ENCODE measurements at regions not wholly inside any gene's neighbourhood (a gene's known extent, or its start where the extent isn't known, plus 50 kb on each side); places are given as distances from the start of the nearest gene placed in this dataset.
"Not testable (repeated sequence)": the region's sequence is repeated elsewhere in the genome, so short reads cannot be mapped to it uniquely, and the experiment has no call there.

GRCh38 chr10:109218207-109218606, 705.1 kb downstream of the XPNPEP1 start:
- WGBS, 3 donors = 83 to 89% (median 87%) methylated on average over 2 of the region's 2 CpGs
- intact Hi-C loops (cut with DNase I) = no loop called here

GRCh38 chr10:109215291-109216075, 707.8 kb downstream of the XPNPEP1 start:
- no peak for TF ChIP-seq POLR2A (IDR thresholded peaks at IDR 0.05)
- TF ChIP-seq, protein P1, sequence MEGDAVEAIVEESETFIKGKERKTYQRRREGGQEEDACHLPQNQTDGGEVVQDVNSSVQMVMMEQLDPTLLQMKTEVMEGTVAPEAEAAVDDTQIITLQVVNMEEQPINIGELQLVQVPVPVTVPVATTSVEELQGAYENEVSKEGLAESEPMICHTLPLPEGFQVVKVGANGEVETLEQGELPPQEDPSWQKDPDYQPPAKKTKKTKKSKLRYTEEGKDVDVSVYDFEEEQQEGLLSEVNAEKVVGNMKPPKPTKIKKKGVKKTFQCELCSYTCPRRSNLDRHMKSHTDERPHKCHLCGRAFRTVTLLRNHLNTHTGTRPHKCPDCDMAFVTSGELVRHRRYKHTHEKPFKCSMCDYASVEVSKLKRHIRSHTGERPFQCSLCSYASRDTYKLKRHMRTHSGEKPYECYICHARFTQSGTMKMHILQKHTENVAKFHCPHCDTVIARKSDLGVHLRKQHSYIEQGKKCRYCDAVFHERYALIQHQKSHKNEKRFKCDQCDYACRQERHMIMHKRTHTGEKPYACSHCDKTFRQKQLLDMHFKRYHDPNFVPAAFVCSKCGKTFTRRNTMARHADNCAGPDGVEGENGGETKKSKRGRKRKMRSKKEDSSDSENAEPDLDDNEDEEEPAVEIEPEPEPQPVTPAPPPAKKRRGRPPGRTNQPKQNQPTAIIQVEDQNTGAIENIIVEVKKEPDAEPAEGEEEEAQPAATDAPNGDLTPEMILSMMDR (IDR thresholded peaks at IDR 0.05) = no peak
- no peak for TF ChIP-seq EP300 (IDR thresholded peaks at IDR 0.05)
- no peaks in the 10 kb centered on the region for H3K36me3 ChIP-seq
- H3K9me3 ChIP-seq = no peaks in the 10 kb centered on the region
- 90 to 92% (median 90%) methylated on average over 3 of the region's 3 CpGs for WGBS, 3 donors
- H3K27me3 ChIP-seq = no peaks in the 10 kb centered on the region
- intact Hi-C loops (cut with DNase I) = no loop called here
- H3K27ac ChIP-seq = no peak overlapping the region
- H3K4me1 ChIP-seq (ENCODE audit: insufficient read depth) = no peaks in the 10 kb centered on the region
- no peak overlapping the region for H3K4me3 ChIP-seq
- no peak for DNase-seq

More at GRCh38 chr10:109218207-109218606, 705.1 kb downstream of the XPNPEP1 start:
- no peaks in the 10 kb centered on the region for H3K36me3 ChIP-seq
- no peaks in the 10 kb centered on the region for H3K4me1 ChIP-seq (ENCODE audit: insufficient read depth)
- no peak overlapping the region for H3K27ac ChIP-seq
- H3K27me3 ChIP-seq = no peaks in the 10 kb centered on the region
- H3K4me3 ChIP-seq = no peak overlapping the region
- TF ChIP-seq, protein P1 (IDR thresholded peaks at IDR 0.05) = no peak
- H3K9me3 ChIP-seq = no peaks in the 10 kb centered on the region
- no peak for DNase-seq

DNA sequence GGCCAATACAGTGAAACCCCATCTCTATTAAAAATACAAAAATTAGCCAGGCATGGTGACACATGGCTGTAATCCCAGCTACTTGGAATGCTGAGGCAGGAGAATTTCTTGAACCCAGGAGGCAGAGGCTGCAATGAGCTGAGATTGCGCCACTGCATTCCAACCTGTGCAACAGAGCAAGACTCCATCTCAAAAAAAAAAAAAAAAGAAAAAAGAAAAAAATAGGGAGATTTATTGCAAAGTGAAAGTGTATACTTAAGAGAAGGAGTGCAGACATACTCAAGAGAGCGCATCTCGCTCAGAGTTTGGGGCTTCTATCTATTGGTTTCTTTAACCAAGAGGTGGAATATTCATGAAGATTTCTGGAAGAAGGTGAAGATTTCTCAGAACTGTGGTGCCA, 708.4 kb downstream of the XPNPEP1 start:
- H3K4me3 ChIP-seq; H3K9me3 ChIP-seq; H3K27me3 ChIP-seq; intact Hi-C loops (cut with DNase I); H3K36me3 ChIP-seq; H3K27ac ChIP-seq; H3K4me1 ChIP-seq (ENCODE audit: insufficient read depth); DNase-seq: not testable (repeated sequence)
- WGBS, 3 donors = 91 to 95% (median 94%) methylated on average over 3 of the region's 3 CpGs

GRCh38 chr10:109207361-109207760, 716.0 kb downstream of the XPNPEP1 start:
- TF ChIP-seq POLR2A (IDR thresholded peaks at IDR 0.05) = no peak
- TF ChIP-seq, protein P1 (IDR thresholded peaks at IDR 0.05) = no peak
- no peak for TF ChIP-seq EP300 (IDR thresholded peaks at IDR 0.05)
- Histone ChIP-seq H3K4me1 (ENCODE audit: insufficient read depth) (no peaks in the 10 kb centered on the region), H3K27me3 (no peaks in the 10 kb centered on the region), H3K9me3 (no peaks in the 10 kb centered on the region), H3K36me3 (no peaks in the 10 kb centered on the region), H3K4me3 (no peak overlapping the region), H3K27ac (no peak overlapping the region)
- DNase-seq = no peak
- intact Hi-C loops (cut with DNase I) = no loop called here
- WGBS, 3 donors = 41 to 60% (median 56%) methylated on average over 1 of the region's 1 CpG

DNA sequence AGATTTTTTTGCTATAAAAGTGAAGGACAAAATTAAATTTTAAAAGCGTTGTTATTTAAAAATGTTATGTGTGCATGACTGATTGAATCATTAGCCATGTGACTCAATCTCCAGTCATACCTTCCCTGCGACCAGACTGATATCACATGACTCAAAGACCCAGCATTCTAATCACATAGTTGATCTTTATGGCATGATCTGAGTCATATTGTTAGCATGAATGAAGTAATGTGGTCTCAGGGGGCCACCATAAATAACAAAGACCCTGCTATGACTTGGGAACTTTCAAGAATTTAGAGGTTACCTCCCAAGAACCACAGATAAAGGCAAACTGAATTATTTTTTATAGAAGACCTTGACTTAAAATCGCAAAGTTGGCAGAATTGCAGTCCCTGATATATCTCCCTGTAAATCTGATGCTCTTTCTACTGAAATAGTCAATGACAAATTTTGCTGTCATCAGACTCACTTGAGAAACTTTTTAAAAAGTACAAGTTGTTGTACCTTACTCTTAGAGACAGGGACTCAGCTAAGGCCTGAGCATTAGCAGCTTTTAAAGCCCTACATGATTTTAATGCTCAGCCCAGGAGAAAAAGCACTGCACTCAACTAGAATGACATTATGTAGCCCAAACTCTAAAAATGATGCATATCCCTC, 717.3 kb downstream of the XPNPEP1 start:
- no peaks in the 10 kb centered on the region for H3K4me1 ChIP-seq (ENCODE audit: insufficient read depth)
- WGBS, 3 donors = 57 to 65% (median 63%) methylated on average over 3 of the region's 3 CpGs
- H3K4me3 ChIP-seq = no peak overlapping the region
- H3K27me3 ChIP-seq = no peaks in the 10 kb centered on the region
- TF ChIP-seq, protein P1 (IDR thresholded peaks at IDR 0.05) = no peak
- TF ChIP-seq EP300 (IDR thresholded peaks at IDR 0.05) (no peak), POLR2A (IDR thresholded peaks at IDR 0.05) (no peak)
- no peak overlapping the region for H3K27ac ChIP-seq
- no peak for DNase-seq
- H3K9me3 ChIP-seq = no peaks in the 10 kb centered on the region
- no peaks in the 10 kb centered on the region for H3K36me3 ChIP-seq
- intact Hi-C loops (cut with DNase I) = no loop called here

Data from ovary (tissue), 7 donors.